H1 (cell line): ENCODE measurements at regions not wholly inside any gene's neighbourhood (a gene's known extent, or its start where the extent isn't known, plus 50 kb on each side); places are given as distances from the start of the nearest gene placed in this dataset.

Experiments
- CTCF ChIA-PET: fragments of 300-600 bp; sonication (Branson Sonifier 250); formaldehyde crosslinking; loops from one replicate; lab custom pipeline; 2021; ENCODE audit not compliant: partially characterized antibody; lab: Charles Lee
- POLR2A ChIA-PET: fragments of 300-600 bp; sonication (Branson Sonifier 250); formaldehyde crosslinking; loops from one replicate; lab custom pipeline; 2021; ENCODE audit warnings: inconsistent platforms; ENCODE audit not compliant: partially characterized antibody; lab: Charles Lee
- DNase-seq, 2 experiments: peaks; one replicate each; pipeline versions ENCODE4 v3.0.0 to v3.0.0-alpha.2; 2010 to 2022; ENCODE audit warnings: low spot score in 2 of 2, low read depth in 1 of 2, mixed read lengths in 1 of 2
- FAIRE-seq: peaks from 2 replicates; lab custom pipeline; 2011; peaks lifted over from hg19 to GRCh38; lab: Jason Lieb, UNC
- H2AFZ ChIP-seq: 2 replicates; pipeline ENCODE4 v1.8.1; 2012; ENCODE audit warnings: low read length, inconsistent platforms
- H2AK5ac ChIP-seq: 2 replicates; pipeline ENCODE4 v1.6.1; 2013; ENCODE audit warnings: low read depth, low read length
- H2BK120ac ChIP-seq: replicated peaks from 2 replicates; pipeline ENCODE3; 2013; ENCODE audit warnings: low read depth, low read length, inconsistent platforms
- H2BK12ac ChIP-seq: 2 replicates; pipeline ENCODE4 v1.6.1; 2013; ENCODE audit warnings: low read depth, low read length
- H2BK15ac ChIP-seq: 2 replicates; pipeline ENCODE4 v1.6.1; 2013; ENCODE audit warnings: low read length
- H2BK20ac ChIP-seq: 2 replicates; pipeline ENCODE4 v1.6.1; 2013; ENCODE audit warnings: low read length
- H2BK5ac ChIP-seq: 2 replicates; pipeline ENCODE4 v1.6.1; 2013; ENCODE audit warnings: low read depth, low read length
- H3K14ac ChIP-seq: 2 replicates; pipeline ENCODE4 v1.6.1; 2013; ENCODE audit warnings: inconsistent platforms; ENCODE audit not compliant: insufficient read length
- H3K18ac ChIP-seq: 2 replicates; pipeline ENCODE4 v1.6.1; 2013; ENCODE audit warnings: low read length; ENCODE audit errors: extremely low read depth
- H3K23ac ChIP-seq: 2 replicates; pipeline ENCODE4 v1.6.1; 2013; ENCODE audit warnings: inconsistent platforms; ENCODE audit not compliant: insufficient read length
- H3K23me2 ChIP-seq: 2 replicates; pipeline ENCODE4 v1.6.1; 2013; ENCODE audit warnings: low read depth, low read length
- H3K27ac ChIP-seq: 2 replicates; pipeline ENCODE4 v1.6.1; 2011; ENCODE audit warnings: low read depth, low read length, inconsistent platforms
- H3K27me3 ChIP-seq, 4 experiments: replicated peaks in 1 of 4; 1 replicate in 1 of 4; 2 replicates in 3 of 4; pipeline versions ENCODE4 v1.6.1 to v1.8.1; 2011 to 2013; ENCODE audit warnings: low read length in 3 of 4, mild to moderate bottlenecking in 3 of 4, inconsistent platforms in 2 of 4, mixed read lengths in 2 of 4, moderate library complexity in 1 of 4; ENCODE audit not compliant: control insufficient read depth in 3 of 4, insufficient read depth in 3 of 4; ENCODE audit errors: extremely low read depth in 1 of 4
- H3K36me3 ChIP-seq, 4 experiments: 2 replicates each; pipeline versions ENCODE4 v1.6.1 to v1.8.1; 2011 to 2013; ENCODE audit warnings: mild to moderate bottlenecking in 4 of 4, low read length in 3 of 4, moderate library complexity in 2 of 4, control low read depth in 1 of 4, inconsistent platforms in 1 of 4; ENCODE audit not compliant: insufficient read depth in 4 of 4, control insufficient read depth in 2 of 4
- H3K4ac ChIP-seq: replicated peaks from 2 replicates; pipeline ENCODE3; 2013; ENCODE audit warnings: low read length, low read depth, mixed read lengths, inconsistent platforms; ENCODE audit not compliant: insufficient read length
- H3K4me1 ChIP-seq, 4 experiments: replicated peaks in 1 of 4; 1 replicate in 1 of 4; 2 replicates in 3 of 4; pipeline versions ENCODE4 v1.6.1 to v1.8.1; 2011 to 2013; ENCODE audit warnings: low read length in 3 of 4, inconsistent platforms in 2 of 4, mixed read lengths in 1 of 4; ENCODE audit not compliant: insufficient read depth in 4 of 4, control insufficient read depth in 3 of 4
- H3K4me2 ChIP-seq, 2 experiments: 2 replicates each; pipeline versions ENCODE4 v1.6.1 to v1.8.1; 2011 to 2013; ENCODE audit warnings: low read depth in 2 of 2, low read length in 2 of 2, control low read depth in 1 of 2, inconsistent platforms in 1 of 2, mild to moderate bottlenecking in 1 of 2; ENCODE audit not compliant: insufficient read depth in 1 of 2
- H3K4me3 ChIP-seq, 4 experiments: fragments of 200-600, 300-600 bp in 1 of 4; sonication (generic), shearing (Covaris generic), sonication (Bioruptor Twin) in 1 of 4; 2 replicates each; pipeline versions ENCODE4 v1.5.1 to v1.8.1; 2011 to 2016; ENCODE audit warnings: low read length in 4 of 4, low read depth in 3 of 4, control low read depth in 2 of 4, inconsistent platforms in 2 of 4, mild to moderate bottlenecking in 2 of 4, mixed read lengths in 1 of 4, moderate library complexity in 1 of 4; ENCODE audit not compliant: insufficient read depth in 2 of 4; ENCODE audit errors: extremely low read depth in 1 of 4
- H3K56ac ChIP-seq: replicated peaks from 2 replicates; pipeline ENCODE3; 2013; ENCODE audit warnings: low read depth, mild to moderate bottlenecking, mixed read lengths, low read length, inconsistent platforms; ENCODE audit not compliant: insufficient read length
- H3K79me1 ChIP-seq: 2 replicates; pipeline ENCODE4 v1.6.1; 2013; ENCODE audit warnings: low read depth, low read length, control low read depth
- H3K79me2 ChIP-seq, 2 experiments: 2 replicates each; pipeline versions ENCODE4 v1.6.1 to v1.8.1; 2012 to 2013; ENCODE audit warnings: low read length in 2 of 2, mild to moderate bottlenecking in 2 of 2, inconsistent platforms in 1 of 2; ENCODE audit not compliant: insufficient read depth in 2 of 2, control insufficient read depth in 1 of 2
- H3K9ac ChIP-seq, 4 experiments: replicated peaks in 1 of 4; 1 replicate in 1 of 4; 2 replicates in 3 of 4; pipeline versions ENCODE4 v1.6.1 to v1.8.1; 2011 to 2013; ENCODE audit warnings: low read depth in 3 of 4, low read length in 3 of 4, control low read depth in 2 of 4, mild to moderate bottlenecking in 2 of 4, moderate library complexity in 2 of 4, inconsistent platforms in 1 of 4; ENCODE audit errors: extremely low read depth in 1 of 4
- H3K9me3 ChIP-seq, 2 experiments: 2 replicates each; pipeline versions ENCODE4 v1.6.1 to v1.8.1; 2012 to 2013; ENCODE audit warnings: mild to moderate bottlenecking in 2 of 2, moderate library complexity in 2 of 2, control low read depth in 1 of 2, inconsistent platforms in 1 of 2, low read depth in 1 of 2, low read length in 1 of 2, mixed read lengths in 1 of 2; ENCODE audit not compliant: insufficient read depth in 2 of 2
- H4K20me1 ChIP-seq, 2 experiments: replicated peaks in 1 of 2; 2 replicates each; pipeline versions ENCODE3 to v1.8.1; 2011 to 2013; ENCODE audit warnings: inconsistent platforms in 2 of 2, low read length in 2 of 2, mild to moderate bottlenecking in 1 of 2; ENCODE audit not compliant: insufficient read depth in 2 of 2, control insufficient read depth in 1 of 2
- H4K5ac ChIP-seq: 2 replicates; pipeline ENCODE4 v1.6.1; 2013; ENCODE audit warnings: low read length, low read depth, mixed read lengths, inconsistent platforms; ENCODE audit not compliant: insufficient read length
- H4K8ac ChIP-seq: 2 replicates; pipeline ENCODE4 v1.8.0; 2013; ENCODE audit warnings: mild to moderate bottlenecking, moderate library complexity, low read length, inconsistent platforms; ENCODE audit not compliant: insufficient read depth; ENCODE audit errors: extremely low read depth
- H4K91ac ChIP-seq: replicated peaks from 2 replicates; pipeline ENCODE3; 2013; ENCODE audit warnings: low read length, mixed read lengths, inconsistent platforms; ENCODE audit not compliant: insufficient read length
- CHD2 ChIP-seq: IDR thresholded peaks from 2 replicates; pipeline ENCODE4 v1.6.1; 2012; ENCODE audit warnings: low read length, improper control_type of control experiment
- EGR1 ChIP-seq: IDR thresholded peaks from 2 replicates; pipeline ENCODE4 v1.6.1; 2011; ENCODE audit warnings: low read depth, low read length, borderline replicate concordance
- KDM1A ChIP-seq: fragments of 200-600, 300-600 bp; sonication (generic); IDR thresholded peaks from 2 replicates; pipeline ENCODE4 v1.7.1; 2016; ENCODE audit warnings: mild to moderate bottlenecking, low read length, borderline replicate concordance
- POU5F1 ChIP-seq: IDR thresholded peaks from 2 replicates; pipeline ENCODE4 v1.6.1; 2011; ENCODE audit warnings: low read depth, mild to moderate bottlenecking, low read length, moderate library complexity
- RFX5 ChIP-seq: IDR thresholded peaks from 2 replicates; pipeline ENCODE4 v1.6.1; 2011; ENCODE audit warnings: low read depth, low read length, improper control_type of control experiment, borderline replicate concordance
- WGBS, 2 experiments: shearing (Covaris generic) in 1 of 2; methylation state at CpG; one replicate each; pipeline versions ENCODE4 v1.1.6 to v1.1.7; 2013 to 2015; ENCODE audit warnings: low lambda C conversion rate in 2 of 2, mixed read lengths in 2 of 2, inconsistent platforms in 1 of 2, low coverage in 1 of 2, missing lambda C conversion rate in 1 of 2; ENCODE audit not compliant: insufficient replicate concordance in 2 of 2, insufficient coverage in 1 of 2, insufficient read length in 1 of 2; ENCODE audit errors: extremely low coverage in 1 of 2, missing lambda C conversion rate in 1 of 2; 5-methylcytosine and 5-hydroxymethylcytosine counted together
- TF ChIP-seq, protein P1 (sequence below): IDR thresholded peaks from 2 replicates; pipeline ENCODE4 v1.6.1; 2012; ENCODE audit warnings: low read length, inconsistent platforms

DNA sequence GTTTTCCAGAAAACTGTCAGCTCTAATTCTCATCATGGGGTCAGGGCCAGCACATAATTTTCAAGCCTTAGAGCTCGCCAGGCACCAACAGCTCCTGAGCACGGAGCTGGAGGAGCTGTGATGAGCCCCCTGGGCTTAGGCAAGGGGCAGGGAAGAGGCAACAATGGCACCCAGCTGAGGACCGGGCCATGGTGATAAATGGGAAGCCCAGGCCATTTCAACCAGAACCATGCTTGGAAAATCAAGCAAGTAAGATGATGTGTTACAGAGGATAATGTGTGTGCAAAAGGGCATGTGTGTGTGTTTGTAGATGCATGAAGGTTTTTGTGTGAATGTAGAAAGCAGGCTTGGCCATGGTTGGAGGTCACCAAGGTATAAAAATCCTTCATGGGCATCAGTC is 66.8 kb upstream of the UBAC2 start:
- no peak overlapping the region for H3K56ac ChIP-seq
- no peak overlapping the region for H4K8ac ChIP-seq
- H3K23ac ChIP-seq: no peak overlapping the region
- TF ChIP-seq, protein P1, sequence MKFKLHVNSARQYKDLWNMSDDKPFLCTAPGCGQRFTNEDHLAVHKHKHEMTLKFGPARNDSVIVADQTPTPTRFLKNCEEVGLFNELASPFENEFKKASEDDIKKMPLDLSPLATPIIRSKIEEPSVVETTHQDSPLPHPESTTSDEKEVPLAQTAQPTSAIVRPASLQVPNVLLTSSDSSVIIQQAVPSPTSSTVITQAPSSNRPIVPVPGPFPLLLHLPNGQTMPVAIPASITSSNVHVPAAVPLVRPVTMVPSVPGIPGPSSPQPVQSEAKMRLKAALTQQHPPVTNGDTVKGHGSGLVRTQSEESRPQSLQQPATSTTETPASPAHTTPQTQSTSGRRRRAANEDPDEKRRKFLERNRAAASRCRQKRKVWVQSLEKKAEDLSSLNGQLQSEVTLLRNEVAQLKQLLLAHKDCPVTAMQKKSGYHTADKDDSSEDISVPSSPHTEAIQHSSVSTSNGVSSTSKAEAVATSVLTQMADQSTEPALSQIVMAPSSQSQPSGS: no peak
- TF ChIP-seq KDM1A (no peak), POU5F1 (no peak), EGR1 (no peak), CHD2 (no peak), RFX5 (no peak)
- H2AFZ ChIP-seq: no peak overlapping the region
- FAIRE-seq (no peak), DNase-seq (no peak)
- CTCF ChIA-PET: interaction anchor here (1.0 to 1.3 kb wide), 2 partner anchors 7 to 132 kb away, joined by 3 to 4 read pairs; no protein-coding TSS in a partner anchor
- H2BK120ac ChIP-seq: no peak overlapping the region
- H2BK20ac ChIP-seq: no peak overlapping the region
- H3K18ac ChIP-seq: no peak overlapping the region
- no peak overlapping the region for H3K4me3 ChIP-seq
- H3K4me1 ChIP-seq: peaks cover 0 to 2% (median 1%) of the 10 kb centered on the region in 4 experiments; a peak in 3 of 7 replicates
- H3K23me2 ChIP-seq: no peaks in the 10 kb centered on the region
- H4K91ac ChIP-seq: no peak overlapping the region
- H3K9ac ChIP-seq: no peak overlapping the region
- no peak overlapping the region for H3K4me2 ChIP-seq
- H4K20me1 ChIP-seq: no peaks in the 10 kb centered on the region
- H3K4ac ChIP-seq: no peak overlapping the region
- 83% methylated on average over 3 of the region's 3 CpGs; no CpG with 5 or more reads in 1 of the 2 experiments for WGBS, 2 experiments
- H3K14ac ChIP-seq: no peak overlapping the region
- no peaks in the 10 kb centered on the region; a peak in 1 of 4 replicates for H3K9me3 ChIP-seq
- POLR2A ChIA-PET: interaction anchor here (0.6 kb wide), 1 partner anchor 19 kb away, joined by 3 read pairs; no protein-coding TSS in a partner anchor
- no peaks in the 10 kb centered on the region for H3K27me3 ChIP-seq
- H2BK5ac ChIP-seq: no peak overlapping the region
- H3K36me3 ChIP-seq: peaks cover 0 to 3% (median 0%) of the 10 kb centered on the region in 4 experiments; a peak in 1 of 8 replicates
- no peak overlapping the region for H2BK12ac ChIP-seq
- H3K27ac ChIP-seq: no peak overlapping the region
- no peaks in the 10 kb centered on the region for H3K79me1 ChIP-seq
- no peak overlapping the region for H2BK15ac ChIP-seq
- H2AK5ac ChIP-seq: no peak overlapping the region
- H3K79me2 ChIP-seq: no peaks in the 10 kb centered on the region
- no peak overlapping the region for H4K5ac ChIP-seq
